ENCODE measurements at regions not wholly inside any gene's neighbourhood (a gene's known extent, or its start where the extent isn't known, plus 50 kb on each side); places are given as distances from the start of the nearest gene placed in this dataset.

DNA sequence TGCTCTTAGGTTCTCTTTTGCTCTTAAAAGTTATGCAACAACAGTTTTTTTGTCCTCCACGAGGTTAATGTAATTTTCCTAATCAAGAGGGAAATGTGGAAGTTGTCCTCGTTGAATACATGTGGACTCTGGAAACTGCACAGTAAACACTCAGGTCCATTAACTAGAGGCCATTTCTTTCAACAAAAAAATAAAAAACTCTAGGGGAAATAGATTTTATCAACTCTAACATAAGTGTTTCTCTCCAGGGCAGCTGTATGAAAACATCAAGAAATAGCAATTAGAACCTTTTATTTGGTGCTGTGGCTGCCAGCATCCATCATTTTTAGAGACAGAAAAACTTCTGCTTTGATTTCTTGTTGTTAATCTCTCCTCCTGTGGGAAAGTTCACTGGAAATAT lies 288.6 kb downstream of the ICE1 start:
- DNase-seq = no peak

- no peak for DNase-seq
Observed at GRCh38 chr5:5710471-5710870, 288.0 kb downstream of the ICE1 start.

DNA sequence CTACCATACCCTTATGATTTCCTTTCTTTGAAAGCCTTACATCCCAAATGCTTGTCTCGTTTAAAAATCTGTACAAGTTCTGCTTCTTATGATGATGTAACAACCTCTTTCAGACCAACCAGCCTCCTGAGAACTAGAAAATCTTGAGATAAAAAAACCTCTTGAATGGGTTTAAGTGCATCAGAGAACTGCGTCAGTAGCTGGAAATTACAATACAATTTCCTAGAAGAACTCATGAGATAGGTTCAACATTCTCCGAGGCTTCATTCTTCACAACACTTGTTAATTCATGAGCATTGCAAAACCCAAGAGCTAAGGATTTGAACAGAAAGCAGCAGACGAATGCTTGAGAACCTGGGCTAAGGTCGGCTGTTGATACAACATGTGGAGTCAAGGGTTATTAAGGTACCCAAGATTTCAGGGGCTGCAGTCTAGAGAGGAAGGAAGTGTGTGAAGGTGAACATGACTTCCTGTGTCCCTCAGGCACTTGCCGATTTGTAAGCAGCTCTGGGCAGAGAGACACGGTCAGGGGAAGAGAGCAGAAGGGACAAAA lies 286.0 kb downstream of the ICE1 start:
- DNase-seq = no peak

DNA sequence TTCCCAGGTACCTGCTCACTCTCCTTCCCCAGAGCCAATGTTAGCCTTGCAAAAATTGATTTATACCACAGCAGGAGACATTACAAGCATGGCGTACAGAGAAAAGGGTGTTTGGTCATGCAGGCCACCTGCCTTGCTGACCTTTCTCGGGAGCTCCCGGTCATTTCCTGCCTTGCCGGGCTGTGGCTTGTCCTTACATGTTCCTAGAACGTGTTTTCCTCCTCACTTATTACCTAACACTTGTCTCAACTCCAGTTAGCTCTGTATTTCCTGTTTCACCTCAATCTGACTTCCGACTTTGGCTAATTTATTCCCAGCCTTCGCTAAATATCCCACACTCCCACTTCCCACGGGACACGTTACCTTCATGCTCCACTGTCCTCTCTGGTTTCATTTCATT lies 282.5 kb downstream of the ICE1 start:
- no peak for DNase-seq

GRCh38 chr5:5704352-5704751 lies 281.9 kb downstream of the ICE1 start:
- no peak for DNase-seq

GRCh38 chr5:5702934-5703333 lies 280.5 kb downstream of the ICE1 start:
- DNase-seq = no peak

DNA sequence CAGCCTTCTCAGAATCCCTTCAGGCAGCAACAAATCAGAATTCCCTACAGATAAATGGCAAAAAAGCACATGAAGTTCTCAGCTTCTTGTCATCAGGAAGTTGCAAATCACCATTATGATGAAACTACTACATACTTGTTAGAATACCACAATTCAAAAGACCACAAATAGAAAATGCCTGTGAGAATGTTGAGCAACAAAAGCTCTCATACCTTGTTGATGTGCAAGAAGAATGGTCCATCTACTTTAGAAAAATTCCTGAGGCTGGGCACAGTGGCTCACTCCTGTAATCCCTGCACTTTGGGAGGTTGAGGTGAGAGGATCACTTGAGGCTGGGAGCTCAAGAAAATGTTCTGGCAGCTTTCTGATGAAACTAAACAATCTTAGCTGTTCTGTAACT lies 278.1 kb downstream of the ICE1 start:
- no peak for DNase-seq

DNA sequence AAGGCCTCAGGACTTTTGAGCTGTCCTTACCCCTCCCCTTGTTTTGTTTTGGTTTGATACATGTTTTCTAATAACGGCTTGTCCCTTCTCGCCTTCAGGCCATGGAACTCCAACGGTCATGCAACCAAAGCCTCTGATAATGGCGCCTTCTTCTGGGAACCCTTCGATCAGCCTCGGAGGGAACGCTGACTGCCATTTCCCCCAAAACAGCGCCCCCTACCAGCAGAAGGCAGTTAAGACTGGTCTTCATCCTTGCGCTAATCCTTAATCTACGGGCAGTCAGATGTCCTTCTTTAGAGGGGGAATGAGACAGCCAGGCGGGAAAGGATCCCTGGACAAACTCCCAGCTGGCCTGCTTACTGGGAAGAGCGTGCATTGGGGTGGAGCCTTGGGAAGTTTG lies 276.6 kb downstream of the ICE1 start:
- DNase-seq = no peak

- DNase-seq = no peak
Observed at GRCh38 chr5:5695266-5695665, 272.8 kb downstream of the ICE1 start.

GRCh38 chr5:5688925-5689310 lies 266.4 kb downstream of the ICE1 start:
- DNase-seq = no peak

DNA sequence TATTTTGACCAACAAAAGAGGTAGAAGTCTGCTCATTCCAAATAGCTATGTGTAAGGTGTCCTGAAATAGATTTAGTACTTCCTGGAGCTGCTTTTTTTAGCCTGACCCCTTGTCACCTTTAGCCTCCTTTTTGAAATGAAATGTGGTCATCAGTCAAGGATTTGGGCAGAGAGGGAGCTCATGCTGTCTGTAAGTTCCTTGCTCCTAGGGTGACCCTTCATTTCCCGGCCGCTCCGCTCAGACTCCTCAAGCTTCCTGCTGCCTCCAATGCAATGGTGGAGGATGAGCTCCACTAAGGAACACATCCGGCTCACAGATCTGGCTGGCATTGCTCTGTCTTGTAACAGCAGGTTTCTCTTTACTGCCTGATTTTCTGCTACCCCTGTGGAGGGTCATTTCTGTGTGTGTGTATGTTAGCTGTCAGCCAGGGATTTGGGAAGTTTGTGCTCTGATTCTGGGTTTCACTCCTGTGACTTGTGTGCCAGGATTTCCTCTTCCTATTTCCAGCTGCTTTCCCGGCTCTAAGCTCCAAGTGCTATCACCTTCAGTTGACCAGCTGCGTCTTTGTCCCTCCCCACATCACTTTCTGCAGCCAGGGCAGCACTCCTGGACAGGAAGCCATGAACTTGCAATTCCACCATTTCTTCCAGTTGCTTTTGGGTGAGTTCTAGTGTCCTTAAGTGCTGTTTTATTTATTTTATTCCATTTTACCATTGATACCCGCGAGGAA lies 265.9 kb downstream of the ICE1 start:
- DNase-seq = no peak

GRCh38 chr5:5687113-5687512 lies 264.6 kb downstream of the ICE1 start:
- DNase-seq = no peak

GRCh38 chr5:5686356-5686755 lies 263.9 kb downstream of the ICE1 start:
- no peak for DNase-seq

- DNase-seq = no peak
Observed at GRCh38 chr5:5685737-5686136, 263.3 kb downstream of the ICE1 start.

- DNase-seq = no peak
Observed at GRCh38 chr5:5683174-5683573, 260.7 kb downstream of the ICE1 start.

- no peak for DNase-seq
Observed at GRCh38 chr5:5678909-5679308, 256.4 kb downstream of the ICE1 start.

GRCh38 chr5:5677738-5678137 lies 255.3 kb downstream of the ICE1 start:
- no peak for DNase-seq

GRCh38 chr5:5676218-5676617 lies 253.7 kb downstream of the ICE1 start:
- no peak for DNase-seq

DNA sequence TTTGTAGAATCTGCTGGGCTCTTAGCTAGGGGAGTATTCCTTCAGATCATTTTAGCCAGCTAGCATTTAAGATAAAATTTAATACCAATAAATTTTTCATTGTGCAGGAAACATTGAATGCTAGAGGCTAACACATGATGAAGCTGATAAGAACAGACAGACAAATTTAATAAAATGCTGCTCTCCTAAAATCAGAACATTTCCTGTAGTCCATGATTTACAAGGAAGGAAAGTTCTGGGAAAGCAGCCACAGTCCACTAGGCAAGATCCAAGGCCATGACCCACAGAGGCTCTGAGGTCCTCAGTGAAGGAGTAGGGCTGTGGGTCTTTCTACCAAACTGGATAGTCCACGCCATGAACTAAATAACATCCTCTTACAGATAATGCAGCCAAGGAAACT lies 253.0 kb downstream of the ICE1 start:
- DNase-seq = no peak

DNA sequence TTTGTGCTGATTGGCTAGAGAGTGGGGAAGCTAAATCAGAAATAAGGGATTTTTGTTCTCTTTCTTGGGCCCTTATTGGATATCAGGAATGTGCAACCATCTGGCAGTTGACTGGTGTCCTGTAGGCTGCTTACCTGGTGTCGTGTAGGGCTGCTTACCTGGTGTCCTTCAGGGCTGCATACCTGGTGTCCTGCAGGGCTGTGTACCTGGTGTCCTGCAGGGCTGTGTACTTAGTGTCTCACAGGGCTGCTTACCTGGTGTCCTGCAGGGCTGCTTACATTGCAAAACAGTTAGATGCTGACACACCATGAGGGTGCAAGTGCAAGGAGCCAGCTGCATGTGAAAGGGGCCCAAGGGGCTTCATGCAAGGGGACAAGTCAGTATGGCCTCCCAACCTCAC lies 249.3 kb downstream of the ICE1 start:
- no peak for DNase-seq

DNA sequence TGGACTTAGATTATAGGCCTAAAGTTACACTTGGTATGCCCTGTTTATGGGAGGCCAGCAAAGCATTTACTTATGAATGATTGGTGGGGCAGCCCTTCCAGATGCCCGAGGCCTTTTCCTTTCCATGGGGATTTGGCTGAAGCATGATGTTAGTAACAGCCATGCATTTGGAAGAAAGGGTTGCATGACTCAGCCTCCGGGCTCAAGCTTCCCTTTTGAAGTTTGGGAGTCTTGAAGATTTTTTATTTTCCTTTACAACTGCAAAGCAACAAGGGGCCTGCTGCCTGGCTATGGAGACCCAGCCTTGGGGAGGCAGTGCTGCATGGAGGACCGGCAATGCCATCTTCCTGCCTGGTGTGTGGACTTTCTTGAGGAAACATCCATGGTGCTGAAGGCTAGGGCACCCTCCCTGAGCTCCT lies 244.7 kb downstream of the ICE1 start:
- DNase-seq = no peak

- no peak for DNase-seq
Observed at GRCh38 chr5:5666369-5666768, 243.9 kb downstream of the ICE1 start.

GRCh38 chr5:5666076-5666365 lies 243.5 kb downstream of the ICE1 start:
- no peak for DNase-seq

DNA sequence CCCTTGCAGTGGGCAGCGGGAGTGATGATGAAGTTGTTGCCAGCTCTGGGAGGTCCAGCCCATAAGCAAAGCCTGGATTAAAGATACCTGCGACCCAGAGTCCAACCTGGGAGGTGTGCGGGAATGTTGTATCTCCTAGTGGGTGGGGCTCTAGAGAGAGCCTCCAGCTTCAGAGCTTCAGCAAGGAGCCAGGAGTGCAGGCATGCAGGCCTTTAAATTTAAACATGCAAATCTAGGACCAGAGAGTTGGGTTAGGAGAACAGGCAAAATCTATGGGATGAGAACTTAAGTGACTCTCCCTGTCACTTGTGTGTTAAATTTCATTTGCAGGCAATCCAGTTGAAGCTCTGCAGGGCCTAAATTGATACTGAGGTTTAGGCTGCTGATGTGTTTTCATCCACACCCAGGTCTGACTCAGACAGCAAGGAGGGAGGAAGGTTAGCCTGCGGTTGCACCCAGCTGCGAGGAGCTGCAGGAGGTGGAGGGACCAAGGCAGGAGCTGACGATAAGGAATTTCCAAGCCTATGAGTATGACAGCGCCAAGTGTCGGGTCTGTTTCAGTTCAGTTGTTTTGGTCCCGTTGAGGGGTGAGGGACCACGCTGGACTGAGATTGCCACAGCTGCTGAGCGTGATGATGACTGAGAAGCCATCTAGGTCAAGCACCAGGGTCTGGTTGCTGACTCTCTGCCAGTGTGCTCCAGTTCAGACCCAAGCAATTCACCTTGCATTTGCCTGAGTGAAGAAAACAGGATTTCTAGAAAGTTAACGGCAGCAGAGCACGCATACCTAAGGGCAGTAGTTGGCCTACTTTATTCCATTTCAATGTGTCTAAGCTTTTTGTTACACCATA lies 243.0 kb downstream of the ICE1 start:
- no peak for DNase-seq
